HCT116 (cell line): ENCODE measurements at regions not wholly inside any gene's neighbourhood (a gene's known extent, or its start where the extent isn't known, plus 50 kb on each side); places are given as distances from the start of the nearest gene placed in this dataset.

Source experiments
- ATAC-seq: fragments of 200-7000 bp; cut with Tn5 transposase; 2 replicates; pipeline ENCODE4 v1.9.1; 2020; ENCODE audit warnings: mild to moderate bottlenecking, moderate library complexity
- BruUV-seq: library from RNA; stranded (reverse); fragments of 400-500 nt; replicated peaks from 2 replicates; lab custom pipeline; 2021; lab: Mats Ljungman, UMichigan
- CTCF ChIA-PET: fragments of 300-600 bp; sonication (Branson Sonifier 250); formaldehyde crosslinking; loops from one replicate; lab custom pipeline; 2021; ENCODE audit warnings: antibody characterized with exemption; lab: Charles Lee
- POLR2A ChIA-PET: fragments of 300-600, 350-600 bp; sonication (Branson Sonifier 250); formaldehyde crosslinking; loops from one replicate; lab custom pipeline; 2021; ENCODE audit warnings: antibody characterized with exemption; lab: Charles Lee
- RAD21 ChIA-PET, 2 experiments: fragments of 300-600 bp; sonication (Branson Sonifier 250); formaldehyde crosslinking; loops; one replicate each; lab custom pipeline; 2023; ENCODE audit warnings: low total read pairs in 2 of 2; ENCODE audit not compliant: uncharacterized antibody in 2 of 2, unreplicated experiment in 2 of 2, low non-redundant PET in 1 of 2; lab: Charles Lee
- DNase-seq: peaks from one replicate; pipeline ENCODE4 v3.0.0-alpha.2; 2010; ENCODE audit warnings: low read depth, low spot score
- H2AFZ ChIP-seq: fragments of 200-600 bp; shearing (Covaris generic), sonication (generic); 2 replicates; pipeline ENCODE4 v1.6.1; 2017; ENCODE audit warnings: low read depth, mixed run types, mixed read lengths, antibody characterized with exemption, low read length; ENCODE audit not compliant: poor library complexity, severe bottlenecking
- H3K27ac ChIP-seq: 2 replicates; pipeline ENCODE4 v1.5.1; 2012; ENCODE audit warnings: low read depth, low read length
- H3K27me3 ChIP-seq: fragments of 200-600 bp; sonication (generic); 2 replicates; pipeline ENCODE4 v1.6.1; 2016; ENCODE audit warnings: mixed run types, low read length, mixed read lengths; ENCODE audit not compliant: insufficient read depth
- H3K36me3 ChIP-seq, 2 experiments: fragments of 200-500 bp in 1 of 2; fragments of 200-600 bp in 1 of 2; sonication (Bioruptor generic) in 1 of 2; sonication (generic) in 1 of 2; 2 replicates each; pipeline versions ENCODE4 v1.5.1 to v1.6.1; 2014 to 2016; ENCODE audit warnings: low read length in 2 of 2, inconsistent platforms in 1 of 2, mixed read lengths in 1 of 2, mixed run types in 1 of 2; ENCODE audit not compliant: insufficient read depth in 2 of 2, control insufficient read depth in 1 of 2
- H3K4me1 ChIP-seq, 2 experiments: fragments of 200-600 bp in 1 of 2; sonication (generic) in 1 of 2; 2 replicates each; pipeline versions ENCODE4 v1.5.1 to v1.6.1; 2012 to 2017; ENCODE audit warnings: low read length in 2 of 2, inconsistent platforms in 1 of 2, mild to moderate bottlenecking in 1 of 2, mixed read lengths in 1 of 2, mixed run types in 1 of 2, moderate library complexity in 1 of 2; ENCODE audit not compliant: insufficient read depth in 2 of 2, control insufficient read depth in 1 of 2
- H3K4me2 ChIP-seq: fragments of 200-600 bp; sonication (generic); 2 replicates; pipeline ENCODE4 v1.6.1; 2017; ENCODE audit warnings: mixed run types, low read length, mixed read lengths
- H3K4me3 ChIP-seq, 2 experiments: fragments of 200-600 bp in 1 of 2; sonication (generic) in 1 of 2; replicated peaks in 1 of 2; 2 replicates each; pipeline ENCODE4 v1.5.1; 2011 to 2016; ENCODE audit warnings: low read length in 2 of 2, control low read depth in 1 of 2, low read depth in 1 of 2, mild to moderate bottlenecking in 1 of 2, mixed read lengths in 1 of 2, mixed run types in 1 of 2
- H3K79me2 ChIP-seq: fragments of 200-600 bp; sonication (generic); 2 replicates; pipeline ENCODE4 v1.6.1; 2017; ENCODE audit warnings: mild to moderate bottlenecking, mixed run types, low read length, moderate library complexity, mixed read lengths; ENCODE audit not compliant: insufficient read depth
- H3K9ac ChIP-seq: fragments of 200-600 bp; sonication (generic); 2 replicates; pipeline ENCODE4 v1.6.1; 2016; ENCODE audit warnings: low read length, mixed read lengths
- H3K9me2 ChIP-seq: fragments of 200-600 bp; sonication (generic), shearing (Covaris generic); 2 replicates; pipeline ENCODE4 v1.6.1; 2017; ENCODE audit warnings: mixed run types, mild to moderate bottlenecking, moderate library complexity; ENCODE audit not compliant: insufficient read depth
- H3K9me3 ChIP-seq, 2 experiments: fragments of 200-500 bp in 1 of 2; fragments of 200-600 bp in 1 of 2; sonication (Bioruptor generic) in 1 of 2; sonication (generic) in 1 of 2; 2 replicates each; pipeline ENCODE4 v1.6.1; 2014 to 2017; ENCODE audit warnings: low read length in 2 of 2, mixed read lengths in 2 of 2, inconsistent platforms in 1 of 2, low read depth in 1 of 2, mild to moderate bottlenecking in 1 of 2, mixed run types in 1 of 2, moderate library complexity in 1 of 2; ENCODE audit not compliant: control insufficient read depth in 1 of 2, insufficient read depth in 1 of 2
- H4K20me1 ChIP-seq: fragments of 200-600 bp; sonication (generic), shearing (Covaris generic); 2 replicates; pipeline ENCODE4 v1.6.1; 2017; ENCODE audit warnings: mixed run types, mild to moderate bottlenecking, moderate library complexity; ENCODE audit not compliant: insufficient read depth
- CBX3 ChIP-seq: IDR thresholded peaks from 2 replicates; pipeline ENCODE4 v1.6.1; 2012; ENCODE audit warnings: low read depth
- CTCF ChIP-seq, 3 experiments: fragments of 200-600 bp in 1 of 3; sonication (generic) in 1 of 3; IDR thresholded peaks in 2 of 3; conservative IDR thresholded peaks in 1 of 3; 2 replicates each; pipeline ENCODE4 v1.5.1; 2012 to 2017; ENCODE audit warnings: low read depth in 2 of 3, low read length in 2 of 3, antibody characterized with exemption in 1 of 3, borderline replicate concordance in 1 of 3, control low read depth in 1 of 3, mild to moderate bottlenecking in 1 of 3, mixed read lengths in 1 of 3, mixed run types in 1 of 3, moderate library complexity in 1 of 3; ENCODE audit not compliant: insufficient read depth in 1 of 3
- EGR1 ChIP-seq: IDR thresholded peaks from 2 replicates; pipeline ENCODE4 v1.6.1; 2012; ENCODE audit warnings: low read depth
- ELF1 ChIP-seq: IDR thresholded peaks from 2 replicates; pipeline ENCODE4 v1.6.1; 2012; ENCODE audit warnings: low read depth, borderline replicate concordance
- EZH2 ChIP-seq: fragments of 200-600 bp; sonication (generic); IDR thresholded peaks from 2 replicates; pipeline ENCODE4 v1.6.1; 2017; ENCODE audit warnings: antibody characterized with exemption, mixed run types
- EZH2phosphoT487 ChIP-seq: fragments of 200-600 bp; IDR thresholded peaks from 2 replicates; pipeline ENCODE4 v1.6.1; 2018; ENCODE audit warnings: antibody characterized with exemption, borderline replicate concordance
- FOSL1 ChIP-seq: IDR thresholded peaks from 2 replicates; pipeline ENCODE4 v1.6.1; 2012; ENCODE audit warnings: low read depth
- JUND ChIP-seq: IDR thresholded peaks from 2 replicates; pipeline ENCODE4 v1.6.1; 2012
- POLR2AphosphoS5 ChIP-seq: IDR thresholded peaks from 2 replicates; pipeline ENCODE4 v1.6.1; 2011; ENCODE audit warnings: mild to moderate bottlenecking, low read depth, low read length, moderate library complexity
- RAD21 ChIP-seq: IDR thresholded peaks from 2 replicates; pipeline ENCODE4 v1.6.1; 2012; ENCODE audit warnings: low read depth, mild to moderate bottlenecking
- REST ChIP-seq: IDR thresholded peaks from 2 replicates; pipeline ENCODE4 v1.6.1; 2012; ENCODE audit warnings: low read depth
- SIN3A ChIP-seq: IDR thresholded peaks from 2 replicates; pipeline ENCODE4 v1.6.1; 2012; ENCODE audit warnings: low read depth
- SP1 ChIP-seq: IDR thresholded peaks from 2 replicates; pipeline ENCODE4 v1.6.1; 2012; ENCODE audit warnings: low read depth
- SRF ChIP-seq: IDR thresholded peaks from 2 replicates; pipeline ENCODE4 v1.6.1; 2012; ENCODE audit warnings: low read depth
- TCF7L2 ChIP-seq: IDR thresholded peaks from 2 replicates; pipeline ENCODE4 v1.7.0; 2011; ENCODE audit warnings: borderline replicate concordance, inconsistent platforms; ENCODE audit not compliant: insufficient read depth, insufficient read length; ENCODE audit errors: extremely low read depth
- YY1 ChIP-seq: IDR thresholded peaks from 2 replicates; pipeline ENCODE4 v1.6.1; 2011; ENCODE audit warnings: low read length, low read depth, moderate library complexity, mild to moderate bottlenecking; ENCODE audit not compliant: insufficient replicate concordance; ENCODE audit errors: extremely low read depth
- ZFX ChIP-seq: fragments of 450-650 bp; IDR thresholded peaks from 2 replicates; pipeline ENCODE4 v1.6.1; 2017
- ZNF274 ChIP-seq: fragments of 200-500 bp; sonication (Bioruptor generic); IDR thresholded peaks from 2 replicates; pipeline ENCODE4 v1.6.1; 2014; ENCODE audit warnings: mild to moderate bottlenecking, low read depth, low read length, inconsistent platforms
- intact Hi-C: fragments of 100-400 bp; cut with micrococcal nuclease; formaldehyde crosslinking; loops from 2 replicates; pipeline ENCODE4 v1.10.0; 2022
- TF ChIP-seq, protein P1 (sequence below): IDR thresholded peaks from 2 replicates; pipeline ENCODE4 v1.6.1; 2012
- TF ChIP-seq, protein P2 (sequence below): IDR thresholded peaks from 2 replicates; pipeline ENCODE4 v1.6.1; 2011; ENCODE audit warnings: mild to moderate bottlenecking, low read length, moderate library complexity; ENCODE audit not compliant: insufficient replicate concordance; ENCODE audit errors: extremely low read depth

DNA sequence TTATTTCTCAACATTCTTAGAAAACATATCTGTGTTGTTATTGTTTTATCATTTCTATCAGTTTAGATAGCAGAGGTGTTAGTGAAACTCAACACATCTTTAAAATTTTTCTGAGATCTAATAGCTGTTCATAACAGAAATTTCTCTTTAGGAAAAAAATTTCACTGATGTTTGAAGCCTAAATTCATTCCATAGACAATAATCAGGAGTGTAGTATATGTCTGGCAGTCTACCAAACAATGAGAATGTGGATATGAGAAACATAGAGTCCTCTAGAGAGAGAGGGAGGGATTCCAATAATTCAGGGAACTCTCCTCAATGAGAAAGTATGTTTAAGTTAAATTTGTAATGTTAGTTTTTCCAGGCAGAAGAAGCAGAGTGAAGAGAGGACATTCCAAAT, 118.2 kb upstream of the EDNRB start:
- H3K9me3 ChIP-seq, result peaks cover 0 to 4% of the 10 kb centered on the region in 2 experiments; a peak in 2 of 4 replicates
- ATAC-seq (no peak), DNase-seq (no peak)
- H3K4me2 ChIP-seq, result no peak overlapping the region
- no peaks in the 10 kb centered on the region for H4K20me1 ChIP-seq
- no peak overlapping the region for H3K9ac ChIP-seq
- ChIA-PET POLR2A (no interaction called here), CTCF (no interaction called here), RAD21 (no interaction called here)
- intact Hi-C loops, result no loop called here
- H3K36me3 ChIP-seq, result no peaks in the 10 kb centered on the region
- H3K4me3 ChIP-seq, result no peak overlapping the region
- no peaks in the 10 kb centered on the region for H3K79me2 ChIP-seq
- H3K9me2 ChIP-seq, result no peaks in the 10 kb centered on the region
- no peak overlapping the region for H2AFZ ChIP-seq
- TF ChIP-seq RAD21, result no peak
- TF ChIP-seq, protein P1, sequence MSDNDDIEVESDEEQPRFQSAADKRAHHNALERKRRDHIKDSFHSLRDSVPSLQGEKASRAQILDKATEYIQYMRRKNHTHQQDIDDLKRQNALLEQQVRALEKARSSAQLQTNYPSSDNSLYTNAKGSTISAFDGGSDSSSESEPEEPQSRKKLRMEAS, result no peak
- no peak for TF ChIP-seq REST
- TF ChIP-seq TCF7L2, result no peak
- TF ChIP-seq ZFX, result no peak
- TF ChIP-seq, protein P2, sequence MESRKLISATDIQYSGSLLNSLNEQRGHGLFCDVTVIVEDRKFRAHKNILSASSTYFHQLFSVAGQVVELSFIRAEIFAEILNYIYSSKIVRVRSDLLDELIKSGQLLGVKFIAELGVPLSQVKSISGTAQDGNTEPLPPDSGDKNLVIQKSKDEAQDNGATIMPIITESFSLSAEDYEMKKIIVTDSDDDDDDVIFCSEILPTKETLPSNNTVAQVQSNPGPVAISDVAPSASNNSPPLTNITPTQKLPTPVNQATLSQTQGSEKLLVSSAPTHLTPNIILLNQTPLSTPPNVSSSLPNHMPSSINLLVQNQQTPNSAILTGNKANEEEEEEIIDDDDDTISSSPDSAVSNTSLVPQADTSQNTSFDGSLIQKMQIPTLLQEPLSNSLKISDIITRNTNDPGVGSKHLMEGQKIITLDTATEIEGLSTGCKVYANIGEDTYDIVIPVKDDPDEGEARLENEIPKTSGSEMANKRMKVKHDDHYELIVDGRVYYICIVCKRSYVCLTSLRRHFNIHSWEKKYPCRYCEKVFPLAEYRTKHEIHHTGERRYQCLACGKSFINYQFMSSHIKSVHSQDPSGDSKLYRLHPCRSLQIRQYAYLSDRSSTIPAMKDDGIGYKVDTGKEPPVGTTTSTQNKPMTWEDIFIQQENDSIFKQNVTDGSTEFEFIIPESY, result no peak
- TF ChIP-seq SIN3A, result no peak
- TF ChIP-seq CTCF (IDR thresholded peaks at IDR 0.05 in 2 of 3, conservative IDR thresholded peaks at IDR 0.05 in 1 of 3; ENCODE audit: borderline replicate concordance in 1 of 3, insufficient read depth in 1 of 3, low read depth in 2 of 3, low read length in 2 of 3), result no peak
- TF ChIP-seq EGR1, result no peak
- TF ChIP-seq EZH2phosphoT487, result no peak
- no peak for TF ChIP-seq FOSL1
- TF ChIP-seq POLR2AphosphoS5, result no peak
- TF ChIP-seq ELF1, result no peak
- no peak for TF ChIP-seq SRF
- no peak for TF ChIP-seq EZH2
- TF ChIP-seq SP1, result no peak
- TF ChIP-seq CBX3, result no peak
- no peak for TF ChIP-seq ZNF274
- no peak for TF ChIP-seq JUND
- no peak for TF ChIP-seq YY1
- BruUV-seq, result no TSS peak
- H3K27ac ChIP-seq, result no peak overlapping the region
- no peaks in the 10 kb centered on the region for H3K4me1 ChIP-seq
- no peaks in the 10 kb centered on the region for H3K27me3 ChIP-seq
